Stimulated activated naive CD8-positive, alpha-beta T cell treated with anti-CD3 and anti-CD28 coated beads, Interleukin-15, Interleukin-2, amounts not matched to agents 100 ng/mL and 50 ng/mL, for 24 hours (primary cell): ENCODE measurements at regions not wholly inside any gene's neighbourhood (a gene's known extent, or its start where the extent isn't known, plus 50 kb on each side); places are given as distances from the start of the nearest gene placed in this dataset.

ENCODE experiments used
- H3K27ac Mint-ChIP-seq: one replicate; pipeline ENCODE4 v1.8.0; 2021; ENCODE audit warnings: mild to moderate bottlenecking, mixed read lengths
- H3K27me3 Mint-ChIP-seq: one replicate; pipeline ENCODE4 v1.8.0; 2021; ENCODE audit warnings: mixed read lengths
- H3K36me3 Mint-ChIP-seq: one replicate; pipeline ENCODE4 v1.8.0; 2021; ENCODE audit warnings: low read depth, mixed read lengths
- H3K4me1 Mint-ChIP-seq: one replicate; pipeline ENCODE4 v1.8.0; 2021; ENCODE audit warnings: low read depth, mixed read lengths
- H3K4me3 Mint-ChIP-seq: one replicate; pipeline ENCODE4 v1.8.0; 2021; ENCODE audit warnings: mild to moderate bottlenecking, mixed read lengths
- H3K9me3 Mint-ChIP-seq: one replicate; pipeline ENCODE4 v1.8.0; 2021; ENCODE audit warnings: mixed read lengths

DNA sequence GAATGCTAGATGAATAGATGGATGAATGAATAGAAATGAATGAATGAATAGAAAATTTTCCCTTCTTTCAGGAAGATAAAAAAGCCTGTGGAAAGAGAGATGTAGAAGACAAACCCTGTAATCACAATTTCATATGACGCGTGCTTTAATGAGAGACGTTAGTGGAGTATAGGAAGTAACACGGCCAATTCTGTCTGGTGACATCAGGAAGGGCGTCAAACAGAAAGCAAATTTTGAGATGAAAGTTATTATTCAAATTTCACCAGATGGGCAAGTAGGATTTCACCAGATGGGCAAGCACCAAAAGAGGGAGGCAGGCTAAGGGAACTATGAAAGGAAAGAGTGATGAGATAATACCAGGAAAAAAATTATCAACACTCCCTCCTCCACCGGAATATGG is 128.9 kb upstream of the PRSS1 start:
- Mint-ChIP-seq H3K9me3 (no peaks in the 10 kb centered on the region), H3K4me3 (no peak overlapping the region), H3K27me3 (peaks cover under 1% of the 10 kb centered on the region), H3K4me1 (no peaks in the 10 kb centered on the region), H3K27ac (no peak overlapping the region), H3K36me3 (no peaks in the 10 kb centered on the region)

DNA sequence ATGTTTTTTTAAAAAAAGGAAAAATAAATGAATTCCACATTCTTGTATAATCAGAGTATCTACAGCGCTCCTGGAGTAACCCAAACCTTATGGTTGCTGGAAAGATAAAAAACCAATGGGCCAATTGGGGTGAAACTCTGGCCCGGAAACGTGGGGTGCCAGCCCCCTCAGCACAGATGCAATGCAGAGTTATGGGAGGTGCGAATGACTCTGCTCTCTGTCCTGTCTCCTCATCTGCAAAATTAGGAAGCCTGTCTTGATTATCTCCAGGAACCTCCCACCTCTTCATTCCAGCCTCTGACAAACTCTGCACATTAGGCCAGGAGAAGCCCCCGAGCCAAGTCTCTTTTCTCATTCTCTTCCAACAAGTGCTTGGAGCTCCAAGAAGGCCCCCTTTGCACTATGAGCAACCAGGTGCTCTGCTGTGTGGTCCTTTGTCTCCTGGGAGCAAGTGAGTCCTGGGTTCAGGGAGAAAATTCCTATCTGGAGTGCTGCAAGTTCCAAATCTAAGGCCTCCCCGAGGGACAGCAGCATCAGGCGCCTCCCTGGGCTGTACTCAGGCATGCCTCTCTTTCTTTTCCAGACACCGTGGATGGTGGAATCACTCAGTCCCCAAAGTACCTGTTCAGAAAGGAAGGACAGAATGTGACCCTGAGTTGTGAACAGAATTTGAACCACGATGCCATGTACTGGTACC is 130.5 kb upstream of the PRSS1 start:
- Mint-ChIP-seq H3K4me3 (peak overlapping the region; percentile 42), H3K9me3 (no peaks in the 10 kb centered on the region), H3K27me3 (peaks cover 5% of the 10 kb centered on the region), H3K27ac (peak overlapping the region; percentile 26), H3K4me1 (peaks cover 5% of the 10 kb centered on the region), H3K36me3 (no peaks in the 10 kb centered on the region)

DNA sequence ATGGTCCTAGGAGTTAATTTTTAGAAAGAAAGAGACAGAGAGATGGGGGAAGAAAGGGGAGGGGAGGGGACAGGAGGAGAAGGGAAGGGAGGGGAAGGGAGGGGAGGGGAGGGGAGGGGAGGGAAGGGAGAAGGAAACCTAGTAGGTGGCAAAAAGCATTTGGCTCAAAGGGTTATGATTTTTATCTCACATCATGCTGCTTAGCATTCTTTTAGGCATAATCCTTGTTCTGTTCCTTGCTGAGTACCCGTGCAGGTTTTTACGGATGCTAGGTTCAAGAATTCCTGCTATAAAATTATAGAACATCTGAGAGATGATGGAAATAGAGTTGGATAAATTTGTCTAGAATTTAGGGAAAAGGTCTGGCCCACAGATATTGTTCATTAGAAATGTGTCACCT is 132.4 kb upstream of the PRSS1 start:
- Mint-ChIP-seq H3K4me1 (peaks cover 8% of the 10 kb centered on the region), H3K27me3 (peaks cover 8% of the 10 kb centered on the region), H3K9me3 (no peaks in the 10 kb centered on the region), H3K4me3 (no peak overlapping the region), H3K27ac (no peak overlapping the region), H3K36me3 (no peaks in the 10 kb centered on the region)

DNA sequence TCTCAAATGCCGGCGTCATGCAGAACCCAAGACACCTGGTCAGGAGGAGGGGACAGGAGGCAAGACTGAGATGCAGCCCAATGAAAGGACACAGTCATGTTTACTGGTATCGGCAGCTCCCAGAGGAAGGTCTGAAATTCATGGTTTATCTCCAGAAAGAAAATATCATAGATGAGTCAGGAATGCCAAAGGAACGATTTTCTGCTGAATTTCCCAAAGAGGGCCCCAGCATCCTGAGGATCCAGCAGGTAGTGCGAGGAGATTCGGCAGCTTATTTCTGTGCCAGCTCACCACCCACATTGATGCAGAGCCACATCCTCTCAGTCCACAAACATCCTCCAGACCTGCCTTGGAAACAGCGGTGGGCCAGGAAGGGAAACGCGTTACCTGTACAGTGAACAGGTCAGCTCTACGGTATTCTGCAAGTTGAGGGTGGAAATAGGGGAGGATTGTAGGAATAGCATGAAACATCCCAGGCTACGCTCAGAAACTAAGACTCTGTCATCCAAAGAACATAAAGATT is 133.1 kb upstream of the PRSS1 start:
- Mint-ChIP-seq H3K4me1 (peaks cover 8% of the 10 kb centered on the region), H3K27me3 (peaks cover 8% of the 10 kb centered on the region), H3K9me3 (no peaks in the 10 kb centered on the region), H3K4me3 (peak overlapping the region; percentile 69), H3K36me3 (no peaks in the 10 kb centered on the region), H3K27ac (peak overlapping the region; percentile 79)

DNA sequence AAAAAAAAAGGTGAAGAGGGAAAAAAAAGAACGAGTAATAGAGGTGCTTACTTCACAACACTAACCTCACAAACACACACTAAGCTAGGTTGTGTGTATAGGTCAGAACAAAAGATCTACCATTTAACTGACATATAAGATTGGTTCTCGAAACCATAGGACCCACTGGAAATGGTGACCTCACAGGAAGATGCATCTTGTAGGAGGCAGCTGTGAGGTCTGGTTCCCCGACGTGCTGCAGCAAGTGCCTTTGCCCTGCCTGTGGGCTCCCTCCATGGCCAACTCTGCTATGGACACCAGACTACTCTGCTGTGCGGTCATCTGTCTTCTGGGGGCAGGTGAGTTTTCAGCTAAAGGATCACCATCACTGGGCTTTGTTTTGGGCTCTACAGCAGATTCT is 133.8 kb upstream of the PRSS1 start:
- peaks cover 8% of the 10 kb centered on the region for H3K27me3 Mint-ChIP-seq
- H3K36me3 Mint-ChIP-seq: no peaks in the 10 kb centered on the region
- peak overlapping the region; percentile 69 for H3K4me3 Mint-ChIP-seq
- H3K27ac Mint-ChIP-seq: no peak overlapping the region
- peaks cover 12% of the 10 kb centered on the region for H3K4me1 Mint-ChIP-seq
- no peaks in the 10 kb centered on the region for H3K9me3 Mint-ChIP-seq

DNA sequence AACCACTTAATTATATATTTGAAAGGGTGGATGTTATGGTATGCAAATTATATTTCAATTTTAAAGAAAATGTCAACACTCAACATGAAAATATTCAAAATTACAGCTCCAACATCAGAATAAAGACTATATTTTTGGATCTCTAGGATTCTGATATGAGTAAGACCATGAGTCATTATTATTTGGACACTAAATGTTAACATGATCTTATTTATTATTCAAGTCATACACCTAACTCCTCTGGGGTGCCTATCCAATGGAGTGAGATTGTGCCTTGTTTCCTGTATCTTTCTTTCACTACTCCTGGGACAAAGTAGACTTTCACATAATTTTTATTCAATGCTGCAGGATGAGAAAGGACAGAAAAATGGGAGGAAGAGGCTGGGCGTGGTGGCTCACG is 135.2 kb upstream of the PRSS1 start:
- no peaks in the 10 kb centered on the region for H3K9me3 Mint-ChIP-seq
- peaks cover 19% of the 10 kb centered on the region for H3K4me1 Mint-ChIP-seq
- H3K27me3 Mint-ChIP-seq: peaks cover 8% of the 10 kb centered on the region
- peak overlapping the region; percentile 36 for H3K27ac Mint-ChIP-seq
- no peaks in the 10 kb centered on the region for H3K36me3 Mint-ChIP-seq
- H3K4me3 Mint-ChIP-seq: no peak overlapping the region

DNA sequence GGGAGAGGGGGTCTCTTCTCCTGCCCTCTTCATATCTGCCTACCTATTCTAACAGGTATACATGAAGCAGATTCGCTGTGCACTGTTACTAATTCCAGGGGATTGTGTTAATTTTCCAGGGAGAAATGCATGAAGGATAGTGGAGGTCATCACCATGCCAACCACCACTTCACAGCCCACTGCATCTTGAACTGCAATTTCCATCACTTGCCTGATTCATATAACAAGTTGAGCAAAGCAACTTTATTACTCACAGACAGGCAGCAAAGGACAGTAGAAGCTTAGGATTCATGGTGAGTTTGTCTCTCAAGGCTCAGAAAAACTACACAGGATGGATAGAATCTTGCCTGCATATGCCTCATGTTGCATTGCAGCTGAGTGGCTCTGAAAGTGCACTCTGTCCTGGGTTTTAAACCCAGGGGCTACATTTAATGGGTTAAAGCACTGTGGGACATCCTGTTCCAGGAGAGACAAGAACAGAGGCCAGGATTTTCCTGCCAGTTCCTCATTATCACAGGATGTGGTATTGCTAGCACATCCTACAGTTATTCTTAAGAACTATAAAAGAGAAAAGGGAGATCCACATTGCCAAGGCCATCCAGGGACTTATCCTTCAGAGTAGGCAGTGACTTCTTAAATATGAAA is 136.9 kb upstream of the PRSS1 start:
- peaks cover 8% of the 10 kb centered on the region for H3K27me3 Mint-ChIP-seq
- no peaks in the 10 kb centered on the region for H3K36me3 Mint-ChIP-seq
- H3K4me3 Mint-ChIP-seq: no peak overlapping the region
- peaks cover 22% of the 10 kb centered on the region for H3K4me1 Mint-ChIP-seq
- H3K27ac Mint-ChIP-seq: peak overlapping the region; percentile 45
- H3K9me3 Mint-ChIP-seq: no peaks in the 10 kb centered on the region

DNA sequence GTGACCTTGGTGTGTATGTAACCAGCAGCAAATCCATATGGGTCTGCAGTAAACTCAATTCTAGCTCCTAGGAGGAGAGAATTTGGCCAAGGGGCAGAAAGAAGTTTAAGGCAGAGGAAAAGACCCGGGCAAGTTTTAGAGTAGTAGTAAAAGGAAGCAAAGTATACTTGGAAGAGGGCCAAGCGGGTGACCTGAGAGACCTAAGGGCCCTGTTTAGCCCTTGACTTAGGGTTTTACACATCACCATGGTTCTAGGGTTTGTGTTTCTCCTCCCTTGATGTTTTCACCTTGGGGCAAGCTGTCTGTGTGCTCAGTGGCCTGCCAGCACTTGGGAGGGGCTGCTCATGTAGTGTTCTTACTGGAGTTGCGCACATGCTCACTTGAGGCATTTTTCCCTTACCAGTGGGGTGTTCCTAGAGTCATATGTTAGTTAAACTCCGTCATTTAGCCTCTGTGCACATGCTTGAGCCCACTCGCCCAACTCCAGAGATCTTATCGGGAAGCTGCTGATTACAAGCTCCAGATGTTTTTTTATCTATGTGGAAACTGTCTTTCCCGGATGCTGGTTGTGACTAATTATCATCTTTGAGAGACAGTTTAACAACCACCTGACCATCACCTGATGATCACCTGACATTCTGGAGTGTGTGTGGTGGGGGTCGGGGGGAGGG is 137.6 kb upstream of the PRSS1 start:
- Mint-ChIP-seq H3K36me3 (no peaks in the 10 kb centered on the region), H3K27me3 (peaks cover 8% of the 10 kb centered on the region), H3K4me3 (no peak overlapping the region), H3K27ac (peak overlapping the region; percentile 63), H3K9me3 (no peaks in the 10 kb centered on the region), H3K4me1 (peaks cover 22% of the 10 kb centered on the region)

DNA sequence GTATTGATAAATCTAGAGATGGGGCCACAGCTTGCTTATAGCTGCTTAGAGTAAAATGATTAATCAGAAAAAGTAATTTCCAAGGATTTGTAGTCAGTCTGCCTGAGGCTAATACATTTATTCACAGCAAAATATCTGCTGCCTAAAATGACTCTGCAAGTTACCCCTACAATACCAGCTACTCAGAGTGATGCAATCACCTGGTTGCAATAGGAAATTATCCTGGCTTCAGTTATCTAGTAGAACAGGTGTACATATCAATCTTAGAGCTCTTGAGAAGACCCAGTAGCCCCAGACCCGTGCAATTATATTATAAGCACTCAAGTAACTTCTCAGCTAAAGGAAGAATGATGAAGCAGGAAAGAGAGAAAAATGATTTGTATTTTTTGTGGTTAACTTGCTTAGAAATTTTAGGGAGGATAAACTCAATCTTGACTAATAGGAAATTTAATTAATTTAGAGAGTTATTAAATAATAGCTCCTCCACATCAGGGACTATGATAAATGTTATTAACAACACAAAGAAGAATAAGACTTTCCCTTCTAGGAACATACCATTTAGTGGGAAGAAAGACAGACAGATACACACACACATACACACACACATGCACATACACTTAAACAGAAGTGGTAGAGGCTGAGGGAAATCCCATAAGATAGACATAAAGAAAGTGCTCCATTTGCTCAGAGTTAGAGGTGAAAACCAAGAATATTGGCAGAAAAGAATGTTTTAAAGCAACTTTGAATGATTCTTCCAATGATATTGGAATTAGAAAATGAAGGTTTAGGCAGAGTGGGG is 140.4 kb upstream of the PRSS1 start:
- H3K36me3 Mint-ChIP-seq: no peaks in the 10 kb centered on the region
- no peak overlapping the region for H3K4me3 Mint-ChIP-seq
- peaks cover 7% of the 10 kb centered on the region for H3K27me3 Mint-ChIP-seq
- H3K9me3 Mint-ChIP-seq: no peaks in the 10 kb centered on the region
- peak overlapping the region; percentile 34 for H3K27ac Mint-ChIP-seq
- peaks cover 21% of the 10 kb centered on the region for H3K4me1 Mint-ChIP-seq

DNA sequence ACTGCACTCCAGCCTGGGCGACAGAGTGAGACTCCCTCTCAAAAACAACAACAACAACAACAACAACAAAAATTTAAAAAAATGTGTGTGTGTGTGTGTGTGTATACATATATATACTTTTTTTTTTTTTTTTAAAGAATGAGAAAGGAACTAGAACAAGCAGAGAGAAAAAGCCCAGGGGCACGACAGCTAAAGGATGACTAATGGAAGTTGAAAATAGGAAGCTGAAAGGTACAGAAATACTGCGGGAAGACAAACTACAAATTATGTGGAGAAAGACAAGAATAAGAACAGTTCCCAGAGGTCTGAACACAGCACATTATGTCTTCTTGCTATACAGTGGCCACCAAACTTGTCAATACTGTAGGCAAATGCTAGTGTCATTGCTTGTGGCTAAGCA is 141.9 kb upstream of the PRSS1 start:
- Mint-ChIP-seq H3K36me3 (no peaks in the 10 kb centered on the region), H3K4me1 (peaks cover 18% of the 10 kb centered on the region), H3K27me3 (peaks cover 4% of the 10 kb centered on the region), H3K27ac (peak overlapping the region; percentile 0), H3K4me3 (no peak overlapping the region), H3K9me3 (no peaks in the 10 kb centered on the region)

DNA sequence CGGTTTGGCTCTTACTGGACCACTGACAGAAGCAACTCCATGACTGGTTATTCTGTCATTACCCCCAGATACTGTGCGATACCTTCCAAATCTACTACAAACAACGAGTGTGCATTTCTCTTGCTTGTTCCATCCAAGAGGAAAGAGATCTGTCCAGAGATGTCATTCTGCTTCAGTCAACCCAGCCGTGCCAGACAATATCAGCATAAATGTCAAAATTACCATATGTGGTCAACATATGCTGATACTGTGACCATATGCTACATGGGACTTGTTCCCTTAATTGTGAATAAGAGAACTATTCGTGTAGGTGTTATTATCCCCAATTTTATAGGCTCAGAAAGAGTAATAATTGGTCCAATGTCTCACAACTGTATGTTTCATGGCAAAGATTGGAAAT is 143.2 kb upstream of the PRSS1 start:
- Mint-ChIP-seq H3K27me3 (peaks cover 4% of the 10 kb centered on the region), H3K4me1 (peaks cover 18% of the 10 kb centered on the region), H3K4me3 (no peak overlapping the region), H3K36me3 (no peaks in the 10 kb centered on the region), H3K9me3 (no peaks in the 10 kb centered on the region), H3K27ac (no peak overlapping the region)

DNA sequence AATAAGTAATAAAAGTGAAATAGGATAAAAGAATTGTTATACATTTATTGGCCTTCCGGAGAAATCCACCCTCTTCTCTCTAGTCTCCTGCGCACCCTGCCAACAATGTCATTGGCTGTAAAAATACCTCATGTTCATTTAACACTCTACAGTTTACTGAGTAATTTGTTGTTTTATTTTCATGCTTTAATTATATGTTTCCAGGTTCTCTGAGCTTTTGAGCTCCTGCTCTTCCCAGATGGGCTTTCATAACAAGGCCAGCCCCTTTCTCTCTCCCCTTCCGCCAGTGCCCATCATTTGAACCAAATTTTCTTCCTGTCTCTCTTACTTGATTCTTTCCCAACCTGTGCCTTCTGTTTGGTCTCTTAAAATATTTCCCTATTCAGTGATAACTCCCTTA is 144.6 kb upstream of the PRSS1 start:
- H3K9me3 Mint-ChIP-seq: no peaks in the 10 kb centered on the region
- H3K36me3 Mint-ChIP-seq: no peaks in the 10 kb centered on the region
- H3K27ac Mint-ChIP-seq: no peak overlapping the region
- H3K27me3 Mint-ChIP-seq: peaks cover 4% of the 10 kb centered on the region
- no peak overlapping the region for H3K4me3 Mint-ChIP-seq
- H3K4me1 Mint-ChIP-seq: peaks cover 9% of the 10 kb centered on the region

DNA sequence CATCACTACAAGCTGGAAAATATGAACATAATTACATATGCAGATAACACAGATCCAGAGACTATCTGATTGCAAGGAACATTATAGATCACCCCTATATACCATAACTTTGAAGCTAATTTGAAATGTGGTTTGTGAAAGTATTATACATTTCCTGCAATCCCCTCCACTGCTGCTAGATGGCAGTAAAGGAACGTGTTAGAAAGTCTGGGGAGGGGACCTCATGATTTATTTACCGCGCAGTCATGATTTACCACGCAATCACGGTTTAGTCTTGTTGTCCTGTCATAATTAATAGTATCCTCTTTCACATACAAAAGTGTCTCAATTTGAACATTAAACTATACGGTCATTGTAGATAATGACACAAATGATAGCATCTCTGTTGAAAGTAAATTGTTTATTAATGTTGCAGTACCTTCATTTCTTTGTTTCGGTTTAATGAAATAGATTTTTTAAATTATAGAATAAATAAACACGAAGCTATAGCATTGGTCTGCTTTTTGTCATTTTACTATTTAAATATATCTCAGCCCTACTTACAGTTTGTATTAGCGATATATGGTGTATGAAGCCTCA is 145.3 kb upstream of the PRSS1 start:
- Mint-ChIP-seq H3K9me3 (no peaks in the 10 kb centered on the region), H3K4me1 (peaks cover 6% of the 10 kb centered on the region), H3K36me3 (no peaks in the 10 kb centered on the region), H3K27me3 (peaks cover 4% of the 10 kb centered on the region), H3K27ac (no peak overlapping the region), H3K4me3 (peak overlapping the region; percentile 55)

DNA sequence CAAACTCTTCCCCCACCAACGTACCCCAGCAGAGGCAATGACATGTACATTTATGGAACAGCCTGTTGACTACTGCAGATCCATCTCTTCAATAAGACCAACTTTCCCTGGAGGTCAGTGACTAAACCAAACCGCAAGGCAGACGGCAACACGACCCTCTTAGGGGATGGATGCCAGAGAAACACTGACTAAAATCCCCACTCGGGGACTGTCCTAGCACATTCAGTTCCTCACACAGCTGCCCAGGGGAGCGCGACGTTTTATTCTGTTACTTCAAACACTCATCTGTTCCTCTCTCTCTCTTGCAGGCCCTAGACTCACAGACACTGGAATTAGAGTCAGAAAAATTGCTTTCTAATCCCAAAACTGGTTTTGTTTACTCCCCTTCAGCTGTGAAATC is 146.5 kb upstream of the PRSS1 start:
- H3K4me3 Mint-ChIP-seq: no peak overlapping the region
- H3K27ac Mint-ChIP-seq: no peak overlapping the region
- peaks cover 4% of the 10 kb centered on the region for H3K4me1 Mint-ChIP-seq
- H3K9me3 Mint-ChIP-seq: no peaks in the 10 kb centered on the region
- H3K27me3 Mint-ChIP-seq: peaks cover 4% of the 10 kb centered on the region
- no peaks in the 10 kb centered on the region for H3K36me3 Mint-ChIP-seq
